IPS DF 4.7 (cell line): ENCODE measurements at regions not wholly inside any gene's neighbourhood (a gene's known extent, or its start where the extent isn't known, plus 50 kb on each side); places are given as distances from the start of the nearest gene placed in this dataset.

ENCODE experiments used
- DNase-seq: peaks from one replicate; pipeline ENCODE4 v3.0.0-alpha.2; 2013; ENCODE audit warnings: low spot score; ENCODE audit errors: extremely low read depth

GRCh38 chr7:25549271-25549921 lies 321.1 kb upstream of the NPVF start:
- DNase-seq, result no peak

- DNase-seq, result no peak
These were observed 321.9 kb upstream of the NPVF start for GRCh38 chr7:25550149-25550548.

- no peak for DNase-seq
These were observed 324.7 kb upstream of the NPVF start for GRCh38 chr7:25552998-25553397.

DNA sequence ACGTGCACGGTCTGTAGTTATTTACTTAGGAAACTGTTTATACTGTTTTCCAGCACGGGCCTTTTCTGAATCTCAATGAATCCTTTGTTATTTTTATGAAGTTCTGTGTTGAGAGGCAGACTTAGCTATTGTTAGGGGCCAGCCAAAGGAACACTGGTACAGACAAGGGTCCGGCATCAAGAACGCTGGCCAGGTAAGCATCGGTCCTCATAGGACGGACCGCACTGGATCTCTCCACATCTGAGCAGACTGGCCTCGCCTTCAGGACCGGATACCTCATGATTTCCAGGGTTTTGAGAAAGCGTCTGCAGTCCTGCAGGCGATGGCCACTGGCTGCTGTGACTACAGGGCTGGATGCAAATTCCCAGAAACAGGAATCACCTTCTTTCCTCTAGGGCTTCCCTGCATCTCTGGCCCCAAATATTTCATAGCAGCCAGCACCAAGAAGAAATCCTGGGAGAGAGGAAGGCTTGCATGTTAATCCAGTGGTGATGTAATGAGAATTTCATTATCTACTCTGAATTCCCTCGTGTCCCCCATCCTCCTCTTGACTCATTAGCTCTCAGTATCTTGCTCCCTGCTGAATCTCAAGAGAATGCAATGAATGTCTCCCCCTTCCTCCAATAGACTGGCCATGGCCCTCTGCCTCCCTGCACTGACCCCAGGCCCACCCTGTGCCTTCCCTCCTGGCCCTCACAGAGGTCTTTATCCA lies 325.4 kb upstream of the NPVF start:
- no peak for DNase-seq

- no peak for DNase-seq
These were observed 329.2 kb upstream of the NPVF start for GRCh38 chr7:25557379-25557917.

GRCh38 chr7:25557930-25558329 lies 329.6 kb upstream of the NPVF start:
- DNase-seq, result no peak

DNA sequence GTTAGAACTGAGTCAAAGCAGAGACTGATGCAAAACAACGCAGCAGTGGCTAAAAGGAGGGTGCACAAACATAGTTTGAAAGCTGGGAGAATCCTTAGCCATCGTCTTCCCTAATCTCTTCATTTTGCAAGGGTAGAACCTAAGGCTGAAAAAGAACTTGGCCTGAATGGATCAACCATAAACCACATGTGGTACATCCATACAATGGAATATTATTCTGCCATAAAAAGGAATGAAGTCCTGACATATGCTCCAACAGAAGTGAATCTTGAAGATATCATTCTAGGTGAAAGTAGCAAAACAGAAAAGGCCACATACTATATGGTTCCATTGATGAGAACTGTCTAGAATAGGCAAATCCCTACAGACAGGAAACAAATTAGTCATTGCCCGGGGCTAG lies 330.3 kb upstream of the NPVF start:
- DNase-seq, result no peak

- DNase-seq, result no peak
These were observed 331.5 kb upstream of the NPVF start for GRCh38 chr7:25559581-25560367.

DNA sequence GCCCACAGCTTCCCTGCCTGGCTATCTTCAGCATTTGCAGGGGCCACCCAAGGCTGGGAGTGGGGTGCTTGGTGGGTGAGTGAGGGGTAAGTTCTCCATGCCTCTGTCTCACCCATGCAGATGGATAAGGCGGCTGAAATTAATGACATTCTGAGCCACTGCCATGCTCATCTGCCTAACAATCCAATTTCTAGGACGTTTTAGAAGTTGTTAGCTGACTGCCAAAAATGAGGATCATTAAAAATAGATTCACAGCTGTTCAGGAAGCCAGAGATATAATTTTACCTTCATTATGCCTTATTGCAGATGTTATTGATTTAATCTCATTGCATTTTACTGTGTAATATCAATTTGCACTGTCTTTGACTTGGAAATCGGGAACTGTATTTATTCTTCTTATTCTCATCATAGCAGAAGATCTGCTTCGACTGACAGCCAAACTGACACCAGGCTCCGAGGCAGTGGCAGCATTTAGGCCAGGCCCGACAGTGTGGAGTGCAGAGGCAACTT lies 334.4 kb upstream of the NPVF start:
- no peak for DNase-seq

DNA sequence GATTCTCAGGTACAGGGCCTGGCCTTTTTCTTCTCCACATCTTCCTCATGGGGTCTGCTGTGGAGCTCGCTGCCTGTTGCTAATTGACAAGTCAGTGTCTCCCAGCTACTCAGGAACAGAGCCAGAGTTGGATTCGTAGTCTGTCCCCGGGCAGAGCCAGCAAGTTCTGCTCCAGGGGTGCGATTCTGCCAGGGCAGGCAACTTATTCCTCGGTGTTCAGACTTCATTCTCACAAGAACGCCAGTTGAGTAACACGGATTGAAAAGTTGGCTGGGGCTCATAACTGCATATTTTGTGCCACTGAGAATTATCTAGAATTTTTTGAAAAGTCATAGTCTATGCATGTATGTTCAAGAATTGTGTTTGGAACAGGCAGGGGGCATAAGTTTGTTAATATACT lies 336.7 kb upstream of the NPVF start:
- no peak for DNase-seq

GRCh38 chr7:25565949-25566348 lies 337.7 kb upstream of the NPVF start:
- no peak for DNase-seq

GRCh38 chr7:25567430-25567829 lies 339.1 kb upstream of the NPVF start:
- no peak for DNase-seq

- no peak for DNase-seq
These were observed 341.5 kb upstream of the NPVF start for GRCh38 chr7:25569765-25570164.

GRCh38 chr7:25572423-25572822 lies 344.1 kb upstream of the NPVF start:
- no peak for DNase-seq

DNA sequence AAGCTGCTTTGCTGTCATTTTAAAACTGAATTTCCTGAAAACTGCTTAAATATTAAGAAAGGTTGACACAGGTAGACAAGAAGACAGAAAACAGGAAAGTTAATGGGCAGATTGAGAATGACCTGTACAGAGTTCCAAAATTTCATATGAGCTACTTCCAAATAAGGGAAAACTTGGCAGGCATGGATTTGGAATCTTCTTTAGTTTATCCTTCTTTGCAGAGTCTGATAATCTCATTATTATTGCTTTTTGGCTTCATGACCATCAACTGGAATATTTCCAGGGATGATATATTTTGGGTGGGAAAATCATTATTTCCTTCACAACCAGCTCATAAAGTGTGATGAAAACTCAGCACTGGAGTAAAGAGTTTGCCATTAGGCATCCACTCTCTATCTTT lies 346.5 kb upstream of the NPVF start:
- no peak for DNase-seq

DNA sequence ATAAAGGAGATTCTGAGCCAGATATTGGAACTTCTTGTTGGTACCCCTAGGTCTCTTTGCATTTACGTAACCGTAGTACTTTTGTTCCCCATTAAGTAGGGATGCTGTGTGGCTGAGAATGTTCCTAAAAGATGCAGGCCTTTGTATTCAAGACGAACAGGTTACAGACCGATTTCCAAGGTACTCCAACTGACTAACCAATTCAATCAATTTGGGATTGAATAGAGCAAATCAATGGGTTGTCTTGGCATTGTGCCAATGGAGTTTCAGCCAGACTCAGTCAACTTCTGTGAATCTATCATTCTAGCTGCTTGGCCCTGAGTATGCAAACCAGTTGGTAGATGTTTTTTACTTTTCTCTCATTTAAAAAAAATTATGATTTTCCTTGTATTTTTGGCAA lies 347.3 kb upstream of the NPVF start:
- DNase-seq, result no peak

DNA sequence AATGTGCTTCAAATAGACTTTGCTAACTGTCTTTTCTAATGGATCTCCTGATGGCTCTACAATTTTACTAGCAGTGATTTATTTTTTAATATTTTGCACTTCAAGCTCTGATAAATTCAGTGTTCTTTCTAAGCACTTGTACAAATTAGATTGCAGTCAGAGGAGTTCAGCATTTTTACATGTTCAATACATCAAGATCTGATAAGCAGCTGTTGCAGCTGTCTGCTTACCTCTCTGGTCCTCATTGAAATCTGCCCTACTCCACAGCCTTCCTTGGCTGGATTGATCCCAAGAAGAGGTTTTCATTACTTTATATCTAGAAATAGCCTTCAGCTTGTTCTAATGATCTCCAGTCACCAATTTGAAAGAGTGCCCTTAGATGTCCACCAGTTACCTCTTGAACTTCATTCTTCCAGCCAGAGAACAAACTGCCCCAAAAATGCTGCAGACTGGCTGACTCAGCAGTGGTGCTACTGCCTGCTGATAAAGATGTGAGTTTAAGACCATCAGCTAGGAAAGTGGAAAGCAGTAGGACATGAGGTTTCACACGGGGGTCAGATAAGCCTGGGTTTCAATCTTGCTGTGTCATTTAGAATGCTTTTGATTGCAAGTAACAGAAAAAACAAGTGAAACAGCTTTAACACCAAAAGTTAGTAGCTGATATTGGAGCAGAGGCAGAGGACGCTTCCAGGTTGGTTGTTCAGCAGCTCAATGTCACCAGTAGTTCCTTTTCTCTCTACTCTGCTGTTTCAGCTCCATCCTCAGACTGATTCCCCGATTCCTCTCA lies 350.9 kb upstream of the NPVF start:
- no peak for DNase-seq

GRCh38 chr7:25579778-25580075 lies 351.4 kb upstream of the NPVF start:
- DNase-seq, result no peak

DNA sequence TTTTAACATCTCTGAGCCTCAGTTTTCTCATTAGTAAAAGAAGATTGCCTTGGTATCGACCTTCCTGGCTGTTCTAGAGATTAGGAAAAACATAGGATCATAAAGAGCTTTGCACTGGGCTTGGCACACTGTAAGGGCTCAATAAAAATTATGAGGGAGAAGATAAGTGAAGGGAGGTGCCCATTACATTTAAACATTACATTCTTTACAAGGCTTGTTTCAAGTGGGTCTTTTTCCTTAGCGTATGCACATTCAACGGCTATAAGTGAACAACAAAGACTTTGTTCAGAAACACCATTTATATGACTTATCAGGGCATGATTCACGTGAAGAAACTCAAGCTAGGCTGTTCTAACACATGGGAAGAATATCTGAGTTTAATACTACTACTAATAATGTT lies 351.9 kb upstream of the NPVF start:
- no peak for DNase-seq

GRCh38 chr7:25583621-25584020 lies 355.3 kb upstream of the NPVF start:
- no peak for DNase-seq

DNA sequence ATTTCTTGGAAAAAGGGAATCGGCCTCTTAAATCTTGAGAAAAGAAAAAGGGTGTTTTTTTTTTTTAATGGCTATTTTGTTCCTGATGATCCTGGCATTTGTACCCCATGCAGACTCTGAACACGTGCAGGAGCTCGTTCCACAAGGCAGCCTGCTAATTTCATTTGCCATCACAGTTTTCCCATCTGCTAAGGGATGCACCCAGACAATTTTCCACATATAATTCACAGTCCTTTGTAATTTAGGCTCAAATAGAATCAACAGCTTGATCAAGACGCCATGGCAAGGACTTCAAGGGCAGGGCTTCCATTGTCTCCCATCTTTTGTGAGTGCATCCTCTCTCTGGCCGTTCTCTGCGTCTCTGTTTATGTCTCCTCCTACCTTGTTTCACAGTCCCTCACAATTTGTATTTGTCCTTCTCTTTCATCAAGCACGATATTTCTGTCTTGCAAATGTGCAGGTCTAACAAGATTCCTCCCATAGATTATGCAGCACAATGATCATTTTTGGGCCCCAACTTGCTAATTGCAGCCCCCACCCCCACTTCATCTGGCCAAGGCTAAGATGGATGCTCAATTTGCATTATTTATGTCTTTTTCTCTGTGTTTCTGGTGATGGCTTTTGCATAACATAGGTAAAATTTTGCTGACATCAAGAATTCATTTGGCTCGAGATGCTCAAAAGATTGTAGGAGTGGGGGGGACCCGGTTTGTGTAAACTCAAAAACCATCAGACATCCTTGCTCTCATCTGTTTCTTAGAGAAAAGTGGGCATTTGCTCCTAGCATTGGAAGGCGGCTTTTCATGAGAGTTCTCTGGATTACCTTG lies 356.0 kb upstream of the NPVF start:
- DNase-seq, result no peak
